ENCODE measurements at regions not wholly inside any gene's neighbourhood (a gene's known extent, or its start where the extent isn't known, plus 50 kb on each side); places are given as distances from the start of the nearest gene placed in this dataset.

DNA sequence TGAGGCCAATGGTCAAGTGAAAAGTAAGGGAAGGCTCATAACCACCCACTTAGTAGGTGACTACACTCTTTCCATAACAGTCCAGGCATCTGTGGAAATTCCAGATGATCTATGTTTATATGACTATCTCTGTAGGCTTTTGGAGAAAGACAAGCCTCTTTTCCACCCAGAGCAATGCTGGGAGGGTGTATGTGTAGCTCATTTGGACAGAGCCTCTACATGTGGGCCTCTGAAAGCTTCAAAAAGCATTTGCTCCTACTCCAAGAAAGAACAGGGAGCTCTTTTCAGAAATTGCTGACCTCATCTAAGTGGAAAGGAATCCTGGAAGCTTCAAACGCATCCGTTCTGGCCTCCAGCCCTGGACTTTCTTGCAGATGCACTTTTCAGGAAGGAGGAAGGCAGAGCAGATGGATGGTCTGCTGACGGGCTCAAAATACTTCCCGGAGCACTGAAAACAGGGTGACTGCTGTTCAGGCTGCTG lies 308.7 kb downstream of the LRATD1 start:
- H3K4me2 ChIP-seq (ENCODE audit: insufficient read depth in 1 of 2, low read depth in 2 of 2, low read length in 2 of 2) = no peak overlapping the region
- H3K4ac ChIP-seq (replicated peaks; ENCODE audit: insufficient read length, low read depth, low read length) = no peak overlapping the region
- DNase-seq (ENCODE audit: low read depth in 1 of 2, low spot score in 2 of 2) = no peak
- CTCF ChIA-PET (ENCODE audit: partially characterized antibody) = interaction anchor here (0.5 to 1.1 kb wide), 2 partner anchors 10 to 1890 kb away, joined by 3 to 5 read pairs; no protein-coding TSS in a partner anchor
- no peak overlapping the region for H4K5ac ChIP-seq (ENCODE audit: insufficient read length, low read depth, low read length)
- H2BK20ac ChIP-seq (ENCODE audit: low read length) = no peak overlapping the region
- no peaks in the 10 kb centered on the region for H3K36me3 ChIP-seq (ENCODE audit: control insufficient read depth in 2 of 4, insufficient read depth in 4 of 4, low read length in 3 of 4)
- no peak overlapping the region for H3K56ac ChIP-seq (replicated peaks; ENCODE audit: insufficient read length, low read depth, low read length)
- H3K27me3 ChIP-seq (replicated peaks in 1 of 4; ENCODE audit: control insufficient read depth in 3 of 4, extremely low read depth in 1 of 4, insufficient read depth in 3 of 4, low read length in 3 of 4) = no peaks in the 10 kb centered on the region
- no peaks in the 10 kb centered on the region for H3K23me2 ChIP-seq (ENCODE audit: low read depth, low read length)
- no peak overlapping the region for H2AFZ ChIP-seq (ENCODE audit: low read length)
- no peak overlapping the region for H2AK5ac ChIP-seq (ENCODE audit: low read depth, low read length)
- no peak overlapping the region for H3K27ac ChIP-seq (ENCODE audit: low read depth, low read length)
- no peaks in the 10 kb centered on the region; a peak in 1 of 4 replicates for H3K9me3 ChIP-seq (ENCODE audit: insufficient read depth in 2 of 2, low read depth in 1 of 2, low read length in 1 of 2)
- H2BK15ac ChIP-seq (ENCODE audit: low read length) = no peak overlapping the region
- H3K4me1 ChIP-seq (replicated peaks in 1 of 4; ENCODE audit: control insufficient read depth in 3 of 4, insufficient read depth in 4 of 4, low read length in 3 of 4) = peaks cover 0 to 4% (median 0%) of the 10 kb centered on the region in 4 experiments; a peak in 2 of 7 replicates
- H4K91ac ChIP-seq (replicated peaks; ENCODE audit: insufficient read length, low read length) = no peak overlapping the region
- no peaks in the 10 kb centered on the region for H4K20me1 ChIP-seq (replicated peaks in 1 of 2; ENCODE audit: control insufficient read depth in 1 of 2, insufficient read depth in 2 of 2, low read length in 2 of 2)
- POLR2A ChIA-PET (ENCODE audit: partially characterized antibody) = no interaction called here
- no peak overlapping the region for H2BK120ac ChIP-seq (replicated peaks; ENCODE audit: low read depth, low read length)
- TF ChIP-seq BRCA1 (IDR thresholded peaks at IDR 0.05; ENCODE audit: low read depth, low read length) (no peak), MAFK (IDR thresholded peaks at IDR 0.05; ENCODE audit: low read depth, low read length) (no peak), JUN (IDR thresholded peaks at IDR 0.05; ENCODE audit: low read depth, low read length) (no peak), TAF7 (optimal IDR thresholded peaks at IDR 0.05; ENCODE audit: borderline replicate concordance, low read depth, low read length) (no peak), SAP30 (IDR thresholded peaks at IDR 0.05; ENCODE audit: insufficient read depth, insufficient replicate concordance, low read length) (no peak), TAF1 (IDR thresholded peaks at IDR 0.05; ENCODE audit: low read depth, low read length) (no peak), EZH2 (IDR thresholded peaks at IDR 0.05; ENCODE audit: low read depth, low read length, severe bottlenecking) (no peak), BCL11A (IDR thresholded peaks at IDR 0.05; ENCODE audit: low read depth in 2 of 2, low read length in 2 of 2) (no peak), E2F6 (IDR thresholded peaks at IDR 0.05) (no peak), ZNF274 (IDR thresholded peaks at IDR 0.05; ENCODE audit: borderline replicate concordance, extremely low read depth, low read length) (no peak), RFX5 (IDR thresholded peaks at IDR 0.05; ENCODE audit: borderline replicate concordance, low read depth, low read length) (no peak), EGR1 (IDR thresholded peaks at IDR 0.05; ENCODE audit: borderline replicate concordance, low read depth, low read length) (no peak), PHF8 (conservative IDR thresholded peaks at IDR 0.05; ENCODE audit: low read depth, low read length) (no peak)
- no peak overlapping the region for H3K9ac ChIP-seq (replicated peaks in 1 of 4; ENCODE audit: extremely low read depth in 1 of 4, low read depth in 3 of 4, low read length in 3 of 4)
- H3K79me1 ChIP-seq (ENCODE audit: low read depth, low read length) = no peaks in the 10 kb centered on the region
- no peak overlapping the region for H2BK5ac ChIP-seq (ENCODE audit: low read depth, low read length)
- H3K14ac ChIP-seq (ENCODE audit: insufficient read length) = no peak overlapping the region
- no peak overlapping the region for H3K4me3 ChIP-seq (ENCODE audit: extremely low read depth in 1 of 4, insufficient read depth in 2 of 4, low read depth in 3 of 4, low read length in 4 of 4)
- H4K8ac ChIP-seq (ENCODE audit: extremely low read depth, insufficient read depth, low read length) = no peak overlapping the region
- no peaks in the 10 kb centered on the region for H3K79me2 ChIP-seq (ENCODE audit: control insufficient read depth in 1 of 2, insufficient read depth in 2 of 2, low read length in 2 of 2)
- no peak overlapping the region for H3K23ac ChIP-seq (ENCODE audit: insufficient read length)
- 88% methylated on average over 4 of the region's 4 CpGs; no CpG with 5 or more reads in 1 of the 2 experiments for WGBS, 2 experiments (ENCODE audit: extremely low coverage in 1 of 2, insufficient coverage in 1 of 2, insufficient read length in 1 of 2, insufficient replicate concordance in 2 of 2, low coverage in 1 of 2, low lambda C conversion rate in 2 of 2, missing lambda C conversion rate in 1 of 2)
- FAIRE-seq = no peak
- H2BK12ac ChIP-seq (ENCODE audit: low read depth, low read length) = no peak overlapping the region
- no peak overlapping the region for H3K18ac ChIP-seq (ENCODE audit: extremely low read depth, low read length)
